ENCODE measurements at regions not wholly inside any gene's neighbourhood (a gene's known extent, or its start where the extent isn't known, plus 50 kb on each side); places are given as distances from the start of the nearest gene placed in this dataset.

DNA sequence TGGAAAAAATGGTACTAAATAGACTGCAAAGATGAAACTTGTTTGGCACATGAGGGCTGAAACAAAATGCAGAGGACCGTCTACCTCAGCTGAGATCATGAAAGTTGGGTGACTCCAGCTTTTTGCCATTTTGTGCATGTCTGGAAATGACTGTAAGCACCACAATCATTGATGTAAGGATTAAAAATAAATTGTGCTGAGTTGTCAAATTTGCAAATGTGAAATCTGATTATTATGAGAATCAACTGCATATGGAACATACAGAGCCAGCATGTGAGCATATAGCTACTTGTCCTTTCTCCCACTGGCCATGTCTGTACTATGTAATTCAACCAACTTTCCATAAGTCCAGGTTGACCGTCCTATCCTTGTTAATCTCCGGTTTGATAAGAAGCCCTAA, 736.9 kb upstream of the PRMT6 start:
- no peak for TF ChIP-seq POLR2A (IDR thresholded peaks at IDR 0.05)
- TF ChIP-seq, protein P1, sequence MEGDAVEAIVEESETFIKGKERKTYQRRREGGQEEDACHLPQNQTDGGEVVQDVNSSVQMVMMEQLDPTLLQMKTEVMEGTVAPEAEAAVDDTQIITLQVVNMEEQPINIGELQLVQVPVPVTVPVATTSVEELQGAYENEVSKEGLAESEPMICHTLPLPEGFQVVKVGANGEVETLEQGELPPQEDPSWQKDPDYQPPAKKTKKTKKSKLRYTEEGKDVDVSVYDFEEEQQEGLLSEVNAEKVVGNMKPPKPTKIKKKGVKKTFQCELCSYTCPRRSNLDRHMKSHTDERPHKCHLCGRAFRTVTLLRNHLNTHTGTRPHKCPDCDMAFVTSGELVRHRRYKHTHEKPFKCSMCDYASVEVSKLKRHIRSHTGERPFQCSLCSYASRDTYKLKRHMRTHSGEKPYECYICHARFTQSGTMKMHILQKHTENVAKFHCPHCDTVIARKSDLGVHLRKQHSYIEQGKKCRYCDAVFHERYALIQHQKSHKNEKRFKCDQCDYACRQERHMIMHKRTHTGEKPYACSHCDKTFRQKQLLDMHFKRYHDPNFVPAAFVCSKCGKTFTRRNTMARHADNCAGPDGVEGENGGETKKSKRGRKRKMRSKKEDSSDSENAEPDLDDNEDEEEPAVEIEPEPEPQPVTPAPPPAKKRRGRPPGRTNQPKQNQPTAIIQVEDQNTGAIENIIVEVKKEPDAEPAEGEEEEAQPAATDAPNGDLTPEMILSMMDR (IDR thresholded peaks at IDR 0.05): no peak
